ENCODE measurements at regions not wholly inside any gene's neighbourhood (a gene's known extent, or its start where the extent isn't known, plus 50 kb on each side); places are given as distances from the start of the nearest gene placed in this dataset.

- no peak for TF ChIP-seq CTCF (IDR thresholded peaks at IDR 0.05; ENCODE audit: extremely low read depth, low read depth, low read length)
- no peaks in the 10 kb centered on the region for H3K4me1 ChIP-seq (ENCODE audit: insufficient read depth, low read length)
- no peak for DNase-seq (ENCODE audit: insufficient read length, low spot score, missing footprints)
These were observed 56.3 kb upstream of the SPEF2 start for GRCh38 chr5:35561396-35561795.

GRCh38 chr5:35557748-35558147 lies 59.9 kb upstream of the SPEF2 start:
- no peaks in the 10 kb centered on the region for H4K20me1 ChIP-seq (ENCODE audit: insufficient read depth, low read length)
- TF ChIP-seq CTCF (IDR thresholded peaks at IDR 0.05; ENCODE audit: extremely low read depth, low read depth, low read length) = no peak
- no peaks in the 10 kb centered on the region for H3K27me3 ChIP-seq (ENCODE audit: insufficient read depth, low read length)
- H3K4me3 ChIP-seq (ENCODE audit: insufficient read depth, low read length) = no peak overlapping the region
- no peaks in the 10 kb centered on the region for H3K36me3 ChIP-seq (ENCODE audit: insufficient read depth, low read length)
- no peak for DNase-seq (ENCODE audit: insufficient read length, low spot score, missing footprints)
- H3K27ac ChIP-seq (ENCODE audit: low read depth, low read length) = no peak overlapping the region
- H3K79me2 ChIP-seq (ENCODE audit: insufficient read depth, low read length) = no peaks in the 10 kb centered on the region
- no peak overlapping the region for H2AFZ ChIP-seq (ENCODE audit: low read length)
- no peak overlapping the region for H3K4me2 ChIP-seq (ENCODE audit: insufficient read depth, low read length)
- H3K4me1 ChIP-seq (ENCODE audit: insufficient read depth, low read length) = no peaks in the 10 kb centered on the region
- no peaks in the 10 kb centered on the region for H3K9me3 ChIP-seq (ENCODE audit: low read depth, low read length)

More at GRCh38 chr5:35561396-35561795, 56.3 kb upstream of the SPEF2 start:
- Histone ChIP-seq H3K79me2 (ENCODE audit: insufficient read depth, low read length) (no peaks in the 10 kb centered on the region), H3K36me3 (ENCODE audit: insufficient read depth, low read length) (no peaks in the 10 kb centered on the region), H3K9me3 (ENCODE audit: low read depth, low read length) (no peaks in the 10 kb centered on the region), H3K4me3 (ENCODE audit: insufficient read depth, low read length) (no peak overlapping the region), H3K27me3 (ENCODE audit: insufficient read depth, low read length) (no peaks in the 10 kb centered on the region), H4K20me1 (ENCODE audit: insufficient read depth, low read length) (no peaks in the 10 kb centered on the region), H2AFZ (ENCODE audit: low read length) (no peak overlapping the region), H3K4me2 (ENCODE audit: insufficient read depth, low read length) (no peak overlapping the region), H3K27ac (ENCODE audit: low read depth, low read length) (no peak overlapping the region)

- DNase-seq (ENCODE audit: insufficient read length, low spot score, missing footprints) = no peak
- Histone ChIP-seq H3K9me3 (ENCODE audit: low read depth, low read length) (no peaks in the 10 kb centered on the region), H3K4me1 (ENCODE audit: insufficient read depth, low read length) (no peaks in the 10 kb centered on the region), H4K20me1 (ENCODE audit: insufficient read depth, low read length) (no peaks in the 10 kb centered on the region), H3K36me3 (ENCODE audit: insufficient read depth, low read length) (no peaks in the 10 kb centered on the region), H2AFZ (ENCODE audit: low read length) (no peak overlapping the region), H3K4me2 (ENCODE audit: insufficient read depth, low read length) (no peak overlapping the region), H3K27me3 (ENCODE audit: insufficient read depth, low read length) (no peaks in the 10 kb centered on the region), H3K27ac (ENCODE audit: low read depth, low read length) (no peak overlapping the region), H3K4me3 (ENCODE audit: insufficient read depth, low read length) (no peak overlapping the region), H3K79me2 (ENCODE audit: insufficient read depth, low read length) (no peaks in the 10 kb centered on the region)
- no peak for TF ChIP-seq CTCF (IDR thresholded peaks at IDR 0.05; ENCODE audit: extremely low read depth, low read depth, low read length)
These were observed 60.5 kb upstream of the SPEF2 start for GRCh38 chr5:35557199-35557598.

GRCh38 chr5:35554016-35554415 lies 63.6 kb upstream of the SPEF2 start:
- Histone ChIP-seq H3K9me3 (ENCODE audit: low read depth, low read length) (no peaks in the 10 kb centered on the region), H3K4me2 (ENCODE audit: insufficient read depth, low read length) (no peak overlapping the region), H3K36me3 (ENCODE audit: insufficient read depth, low read length) (no peaks in the 10 kb centered on the region), H3K27me3 (ENCODE audit: insufficient read depth, low read length) (no peaks in the 10 kb centered on the region), H3K79me2 (ENCODE audit: insufficient read depth, low read length) (no peaks in the 10 kb centered on the region), H3K4me1 (ENCODE audit: insufficient read depth, low read length) (no peaks in the 10 kb centered on the region), H3K4me3 (ENCODE audit: insufficient read depth, low read length) (no peak overlapping the region), H2AFZ (ENCODE audit: low read length) (no peak overlapping the region), H3K27ac (ENCODE audit: low read depth, low read length) (no peak overlapping the region), H4K20me1 (ENCODE audit: insufficient read depth, low read length) (no peaks in the 10 kb centered on the region)
- TF ChIP-seq CTCF (IDR thresholded peaks at IDR 0.05; ENCODE audit: extremely low read depth, low read depth, low read length) = no peak
- DNase-seq (ENCODE audit: insufficient read length, low spot score, missing footprints) = no peak

Measured in osteoblast (primary cell).